Testis (tissue), 2 donors: ENCODE measurements at regions not wholly inside any gene's neighbourhood (a gene's known extent, or its start where the extent isn't known, plus 50 kb on each side); places are given as distances from the start of the nearest gene placed in this dataset.

Source experiments
- CTCF ChIP-seq, 3 experiments: fragments of 450-650 bp in 2 of 3; fragments of 200-600 bp in 1 of 3; sonication (generic) in 1 of 3; IDR thresholded peaks; one replicate each; pipeline ENCODE4 v1.5.1; 2016 to 2019; ENCODE audit warnings: antibody characterized with exemption in 3 of 3, mild to moderate bottlenecking in 2 of 3, moderate library complexity in 1 of 3
- POLR2A ChIP-seq: fragments of 450-650 bp; IDR thresholded peaks from one replicate; pipeline ENCODE4 v1.6.1; 2017; ENCODE audit warnings: antibody characterized with exemption, mild to moderate bottlenecking, moderate library complexity

- TF ChIP-seq CTCF (IDR thresholded peaks at IDR 0.05) (no peak), POLR2A (no peak)
These were observed 272.2 kb upstream of the IRX2 start for GRCh38 chr5:3023656-3024055.
